HG03108 (cell line): ENCODE measurements at regions not wholly inside any gene's neighbourhood (a gene's known extent, or its start where the extent isn't known, plus 50 kb on each side); places are given as distances from the start of the nearest gene placed in this dataset.
"Not testable (repeated sequence)": the region's sequence is repeated elsewhere in the genome, so short reads cannot be mapped to it uniquely, and the experiment has no call there.

Experiments
- ATAC-seq: cut with Tn5 transposase; IDR thresholded peaks from one replicate; pipeline ENCODE4 v1.9.1; 2021; ENCODE audit warnings: moderate library complexity; ENCODE audit not compliant: unreplicated experiment

- ATAC-seq, result no peak
These were observed 91.2 kb downstream of the RCHY1 start for GRCh38 chr4:75422998-75423397.

DNA sequence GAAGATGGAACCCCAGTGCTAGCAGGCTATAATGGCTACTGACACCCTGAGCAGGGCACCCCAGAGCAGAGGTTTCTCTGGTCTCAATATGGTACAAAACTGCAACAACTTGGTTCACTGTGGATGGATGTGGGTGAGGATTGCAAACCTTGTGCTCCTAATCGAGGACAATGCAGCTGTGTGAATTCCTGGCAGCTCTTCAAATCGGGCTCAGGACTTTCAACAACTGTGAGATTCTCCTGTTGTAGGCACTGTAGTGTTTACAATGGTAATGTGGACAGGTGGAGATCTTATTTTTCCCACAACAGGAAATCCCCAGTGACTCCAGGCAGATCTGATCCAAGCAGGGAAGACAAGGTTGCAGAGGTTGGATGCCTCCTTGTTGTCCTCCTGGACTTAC, 101.5 kb downstream of the RCHY1 start:
- ATAC-seq, result no peak

DNA sequence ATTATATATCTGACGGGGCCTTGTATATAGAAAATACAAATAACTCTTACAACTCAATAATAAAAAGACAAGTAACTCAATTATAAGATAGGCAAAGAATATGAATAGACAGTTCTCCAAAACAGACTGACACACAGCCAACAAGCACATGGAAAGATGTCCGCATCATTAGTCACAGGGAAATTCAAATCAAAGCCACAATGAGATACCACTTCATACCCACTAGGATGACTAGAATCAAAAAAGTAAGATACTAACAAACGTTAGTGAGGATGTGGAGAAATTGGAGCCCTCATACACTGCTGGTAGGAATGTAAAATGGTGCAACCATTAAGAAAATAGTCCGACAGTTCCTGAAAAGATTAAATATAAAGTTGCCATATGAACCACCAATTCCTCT, 115.7 kb downstream of the RCHY1 start:
- ATAC-seq, result no peak

DNA sequence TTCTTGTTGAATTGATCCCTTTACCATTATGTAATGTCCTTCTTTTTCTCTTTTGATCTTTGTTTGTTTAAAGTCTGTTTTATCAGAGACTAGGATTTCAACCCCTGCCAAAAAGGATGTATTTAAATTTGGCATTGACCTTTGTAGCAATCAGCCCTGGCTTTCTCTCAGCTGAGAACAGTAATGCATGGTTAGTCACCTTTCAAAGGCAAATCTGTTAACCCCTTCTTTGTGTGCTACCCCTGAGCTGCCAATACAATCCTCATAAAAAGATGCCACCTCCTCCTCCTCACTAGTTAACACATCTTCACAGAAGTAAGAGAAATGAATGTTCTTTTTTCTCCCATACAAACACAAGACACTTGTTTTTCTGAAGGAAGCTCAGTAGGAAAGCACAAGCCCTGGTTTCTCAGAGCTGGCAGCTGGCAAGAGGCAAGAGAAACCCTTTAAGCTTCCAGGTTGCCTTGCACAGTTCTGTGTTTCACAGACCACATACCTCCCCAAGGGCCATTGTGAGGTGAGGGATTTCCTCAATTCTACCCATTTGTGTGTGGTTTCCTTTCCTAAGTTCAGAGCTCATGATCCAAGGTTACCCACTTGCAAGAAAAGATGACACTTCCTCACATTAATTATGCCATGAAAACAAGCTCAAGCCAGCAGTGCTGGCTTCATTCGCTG, 122.6 kb downstream of the RCHY1 start:
- ATAC-seq, result no peak

GRCh38 chr4:75386426-75386825, 127.8 kb downstream of the RCHY1 start:
- ATAC-seq, result not testable (repeated sequence)

- ATAC-seq, result no peak
These were observed 129.1 kb downstream of the RCHY1 start for GRCh38 chr4:75385106-75385505.

GRCh38 chr4:75376543-75376942, 137.7 kb downstream of the RCHY1 start:
- no peak for ATAC-seq

DNA sequence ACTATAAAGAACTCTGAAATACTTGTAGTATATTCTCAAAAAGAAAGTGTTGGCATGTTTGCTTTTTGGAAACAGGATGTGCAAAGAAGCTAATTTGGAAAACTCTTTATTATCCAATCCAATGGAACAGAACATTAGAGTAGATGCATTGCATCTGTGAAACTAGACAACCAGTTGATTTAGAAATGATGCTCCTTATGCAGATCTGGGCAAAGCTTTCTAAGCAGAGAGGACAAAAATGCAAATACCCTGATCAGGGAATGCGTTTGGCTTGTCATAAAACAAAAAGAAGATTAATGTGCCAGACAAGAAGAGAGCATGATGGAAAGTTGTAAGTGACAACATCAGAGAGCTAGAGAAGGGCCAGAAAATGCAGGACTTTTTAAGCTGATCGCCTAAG, 142.3 kb downstream of the RCHY1 start:
- no peak for ATAC-seq

DNA sequence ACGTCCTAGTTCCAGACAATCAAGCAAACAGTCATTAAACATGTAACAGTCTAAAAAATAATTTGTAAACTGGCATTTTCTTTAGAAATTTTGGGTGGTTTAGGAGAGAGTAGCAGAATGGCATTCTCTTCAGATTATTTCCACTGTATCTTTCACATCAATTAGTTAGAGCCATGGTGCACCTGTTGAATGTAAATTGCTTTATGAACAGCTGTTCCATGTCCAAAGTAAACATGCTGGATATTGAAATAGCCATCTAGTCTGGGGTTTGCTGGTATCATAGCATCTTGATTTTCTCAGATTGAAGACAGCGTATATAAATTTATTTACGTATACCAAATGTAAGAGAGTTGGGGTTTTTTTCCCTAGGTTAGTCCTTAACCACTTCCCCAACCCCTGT, 143.6 kb downstream of the RCHY1 start:
- no peak for ATAC-seq

GRCh38 chr4:75345423-75345822, 168.8 kb downstream of the RCHY1 start:
- no peak for ATAC-seq

DNA sequence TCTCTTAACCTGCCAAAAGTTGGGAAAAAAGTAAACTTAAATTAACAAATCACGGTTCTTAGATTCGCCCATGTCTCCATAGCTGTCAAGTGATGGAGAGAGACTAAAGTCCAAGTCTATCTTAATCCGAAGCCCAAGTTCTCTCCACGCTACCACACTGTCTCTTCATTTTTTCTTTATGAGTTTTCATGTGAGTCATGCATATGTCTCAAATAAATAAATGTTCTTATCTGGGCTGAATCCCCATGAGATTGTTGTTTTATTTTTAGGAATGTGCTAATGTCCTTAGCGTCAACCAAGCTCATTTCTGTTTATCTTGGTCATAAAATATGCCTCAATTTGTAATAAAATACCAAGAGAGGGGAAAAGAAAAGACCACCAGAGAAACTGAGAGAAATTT, 169.3 kb downstream of the RCHY1 start:
- ATAC-seq, result no peak

- no peak for ATAC-seq
These were observed 170.9 kb downstream of the RCHY1 start for GRCh38 chr4:75343333-75343732.

DNA sequence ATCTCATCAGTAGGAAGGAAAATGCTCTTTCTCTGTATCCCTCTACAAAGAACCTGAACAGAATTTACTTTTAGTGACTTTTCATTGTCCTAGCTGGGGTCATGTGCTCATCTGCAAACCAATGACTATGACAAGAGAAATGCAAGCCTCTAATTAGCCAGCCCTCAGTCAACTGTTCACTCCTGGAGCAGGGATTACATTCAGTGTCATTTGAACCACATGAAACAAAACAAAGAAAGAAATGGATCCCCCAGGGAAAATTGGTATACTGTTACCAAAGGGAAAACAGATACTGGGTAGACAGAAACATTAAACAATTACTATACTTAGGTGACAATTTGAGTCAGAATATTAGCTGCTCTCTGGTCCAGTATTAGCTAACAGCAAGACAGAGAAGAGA, 173.6 kb downstream of the RCHY1 start:
- no peak for ATAC-seq

GRCh38 chr4:75338352-75338880, 175.8 kb downstream of the RCHY1 start:
- no peak for ATAC-seq

GRCh38 chr4:75327804-75328512, 186.2 kb downstream of the RCHY1 start:
- no peak for ATAC-seq

GRCh38 chr4:75325318-75325979, 188.8 kb downstream of the RCHY1 start:
- no peak for ATAC-seq

GRCh38 chr4:75321484-75321883, 192.7 kb downstream of the RCHY1 start:
- ATAC-seq, result no peak

- not testable (repeated sequence) for ATAC-seq
These were observed 196.6 kb downstream of the RCHY1 start for GRCh38 chr4:75317641-75318040.

DNA sequence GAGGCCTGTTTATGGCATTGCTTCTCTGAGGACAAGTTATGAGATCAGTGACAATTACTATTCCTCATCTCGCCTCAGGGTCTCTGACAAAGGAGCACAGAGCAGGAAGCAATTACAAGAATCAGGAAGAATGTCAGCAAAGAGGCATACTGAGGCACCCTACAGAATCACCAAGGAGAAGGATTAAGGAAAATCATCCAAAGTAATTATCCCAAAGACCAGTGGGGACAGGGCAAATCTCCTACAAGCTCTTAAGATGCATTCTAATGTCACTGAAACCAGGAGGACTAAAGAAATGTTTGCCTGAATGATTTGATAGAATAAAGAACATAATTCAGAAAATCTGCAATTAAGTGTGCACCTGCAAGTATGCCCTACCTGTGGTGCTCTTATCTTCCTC, 206.2 kb downstream of the RCHY1 start:
- ATAC-seq, result no peak

GRCh38 chr4:75306506-75306905, 207.7 kb downstream of the RCHY1 start:
- no peak for ATAC-seq

DNA sequence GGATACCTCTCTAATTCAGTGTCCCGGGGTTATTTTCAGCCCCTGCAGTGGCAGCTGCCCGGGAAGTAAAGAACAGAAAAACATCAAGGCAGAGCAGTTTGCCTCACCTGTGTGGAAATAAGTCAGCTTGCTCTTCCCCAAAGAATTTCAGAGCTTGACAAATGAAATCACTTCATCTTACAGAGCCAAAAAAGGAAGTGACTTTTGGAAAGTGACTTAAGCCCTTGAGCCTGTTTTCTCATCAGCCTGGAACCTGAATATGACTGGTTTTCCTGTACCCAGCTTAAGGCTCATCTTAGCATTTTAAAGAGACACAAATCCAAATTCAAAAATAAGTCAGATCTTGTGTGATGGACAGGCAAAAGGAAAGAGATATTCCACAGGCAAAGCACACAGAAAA, 211.6 kb downstream of the RCHY1 start:
- no peak for ATAC-seq
